ENCODE measurements at regions not wholly inside any gene's neighbourhood (a gene's known extent, or its start where the extent isn't known, plus 50 kb on each side); places are given as distances from the start of the nearest gene placed in this dataset.
"Not testable (repeated sequence)": the region's sequence is repeated elsewhere in the genome, so short reads cannot be mapped to it uniquely, and the experiment has no call there.

DNA sequence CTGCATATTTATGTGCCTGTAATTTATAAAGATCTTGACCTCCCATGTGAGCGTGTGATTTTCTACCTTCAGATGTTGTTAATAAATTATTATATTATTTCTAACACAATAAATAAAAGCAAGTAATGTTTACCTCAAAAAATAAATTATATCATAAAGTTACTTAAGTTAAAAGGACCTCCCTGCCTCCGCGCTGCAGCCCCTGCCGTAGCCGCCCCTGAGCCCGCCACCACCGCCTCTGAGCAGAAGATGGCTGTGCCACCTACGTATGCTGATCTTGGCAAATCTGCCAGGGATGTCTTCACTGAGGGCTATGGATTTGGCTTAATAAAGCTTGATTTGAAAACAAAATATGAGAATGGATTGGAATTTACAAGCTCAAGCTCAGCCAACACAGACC lies 119.6 kb upstream of the BRWD3 start:
- DNase-seq (ENCODE audit: low spot score) = no peak

DNA sequence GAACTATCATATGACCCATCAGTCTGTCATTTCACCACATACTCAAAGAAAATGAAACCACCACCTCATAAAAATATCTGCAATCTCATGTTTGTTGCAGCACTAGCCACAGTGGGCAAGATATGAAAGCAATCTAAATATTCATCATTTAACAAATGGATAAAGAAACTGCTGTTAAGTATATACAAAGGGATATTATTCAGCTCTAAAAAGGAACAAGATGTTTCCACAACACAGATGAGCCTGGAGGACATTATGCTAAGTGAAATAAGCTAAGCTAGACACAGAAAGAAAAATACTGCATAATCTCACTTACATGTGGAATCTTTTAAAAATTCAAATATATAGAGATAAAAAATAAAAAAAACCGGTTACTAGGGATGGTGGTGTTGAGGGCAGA lies 108.2 kb upstream of the BRWD3 start:
- peak; percentile 0 for DNase-seq (ENCODE audit: low spot score)

DNA sequence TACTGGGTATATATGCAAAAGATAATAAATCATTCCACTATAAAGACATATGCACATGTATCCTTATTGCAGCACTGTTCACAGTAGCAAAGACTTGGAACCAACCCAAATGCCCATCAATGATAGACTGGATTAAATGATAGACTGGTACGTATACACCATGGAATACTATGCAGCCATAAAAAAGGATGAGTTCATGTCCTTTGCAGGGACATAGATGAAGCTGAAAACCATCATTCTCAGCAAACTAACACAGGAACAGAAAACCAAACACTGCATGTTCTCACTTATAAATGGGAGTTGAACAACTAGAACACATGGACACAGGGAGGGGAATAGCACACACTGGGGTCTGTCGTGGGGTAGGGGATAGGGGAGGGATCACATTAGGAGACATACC lies 102.7 kb upstream of the BRWD3 start:
- DNase-seq (ENCODE audit: low spot score) = not testable (repeated sequence)

GRCh38 chrX:80879916-80880315 lies 70.2 kb upstream of the BRWD3 start:
- no peak for DNase-seq (ENCODE audit: low spot score)

DNA sequence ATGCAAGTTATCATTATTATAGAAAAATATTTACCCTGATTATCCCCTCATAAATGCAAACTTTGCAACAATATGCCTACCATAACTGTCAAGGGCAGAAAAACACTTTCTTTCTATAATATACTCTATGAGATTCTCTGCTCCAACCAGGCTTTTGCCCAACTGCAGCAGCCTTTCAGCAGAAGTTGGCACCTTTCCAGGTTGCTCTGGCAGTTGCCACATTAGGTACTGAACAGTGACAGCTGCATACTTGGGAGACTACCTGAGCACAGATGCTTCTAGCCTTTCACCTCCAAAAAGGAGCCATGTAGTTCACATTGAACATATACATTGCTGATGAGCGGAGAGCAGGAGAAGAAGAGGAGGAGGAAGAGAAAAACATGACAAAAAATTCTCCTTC lies 69.5 kb upstream of the BRWD3 start:
- DNase-seq (ENCODE audit: low spot score) = no peak

- DNase-seq (ENCODE audit: low spot score) = peak; percentile 13
Observed at GRCh38 chrX:80876877-80877276, 67.2 kb upstream of the BRWD3 start.

All from COLO829 (cell line).